Astrocyte of the spinal cord (primary cell): ENCODE measurements at regions not wholly inside any gene's neighbourhood (a gene's known extent, or its start where the extent isn't known, plus 50 kb on each side); places are given as distances from the start of the nearest gene placed in this dataset.

Source experiments
- DNase-seq: peaks from one replicate; pipeline ENCODE4 v3.0.0; 2011; ENCODE audit warnings: low read depth, low spot score
- H3K4me3 ChIP-seq: 2 replicates; pipeline ENCODE4 v1.5.1; 2011; ENCODE audit warnings: low read depth, mild to moderate bottlenecking, low read length, moderate library complexity
- in situ Hi-C: cut with HindIII; loops from 2 replicates; pipeline ENCODE4 v1.10.0; 2017; ENCODE audit warnings: low sequenced_read_pairs
- TF ChIP-seq, protein P1 (sequence below): IDR thresholded peaks from 2 replicates; pipeline ENCODE4 v1.5.1; 2012; ENCODE audit warnings: low read depth, mild to moderate bottlenecking, low read length, inconsistent platforms

DNA sequence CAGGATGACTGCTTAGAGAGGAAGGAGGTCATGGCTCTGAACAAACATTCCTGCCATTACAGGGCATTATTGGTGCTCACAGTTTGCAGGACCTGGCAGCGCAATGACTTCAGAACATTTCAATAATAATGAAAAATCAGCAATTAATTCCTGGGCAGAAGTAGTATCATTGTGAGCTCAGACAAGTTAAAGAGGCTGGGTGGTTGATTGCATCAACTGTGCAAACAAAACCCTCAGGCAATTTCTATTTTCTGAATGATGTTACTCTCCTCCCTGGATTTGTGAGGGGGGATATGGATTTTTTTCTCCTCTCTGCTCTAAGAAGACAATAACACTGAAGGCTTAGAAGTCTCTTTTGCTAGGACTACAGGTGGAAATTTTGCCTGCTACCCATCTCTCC is 168.1 kb upstream of the TACR1 start:
- TF ChIP-seq, protein P1, sequence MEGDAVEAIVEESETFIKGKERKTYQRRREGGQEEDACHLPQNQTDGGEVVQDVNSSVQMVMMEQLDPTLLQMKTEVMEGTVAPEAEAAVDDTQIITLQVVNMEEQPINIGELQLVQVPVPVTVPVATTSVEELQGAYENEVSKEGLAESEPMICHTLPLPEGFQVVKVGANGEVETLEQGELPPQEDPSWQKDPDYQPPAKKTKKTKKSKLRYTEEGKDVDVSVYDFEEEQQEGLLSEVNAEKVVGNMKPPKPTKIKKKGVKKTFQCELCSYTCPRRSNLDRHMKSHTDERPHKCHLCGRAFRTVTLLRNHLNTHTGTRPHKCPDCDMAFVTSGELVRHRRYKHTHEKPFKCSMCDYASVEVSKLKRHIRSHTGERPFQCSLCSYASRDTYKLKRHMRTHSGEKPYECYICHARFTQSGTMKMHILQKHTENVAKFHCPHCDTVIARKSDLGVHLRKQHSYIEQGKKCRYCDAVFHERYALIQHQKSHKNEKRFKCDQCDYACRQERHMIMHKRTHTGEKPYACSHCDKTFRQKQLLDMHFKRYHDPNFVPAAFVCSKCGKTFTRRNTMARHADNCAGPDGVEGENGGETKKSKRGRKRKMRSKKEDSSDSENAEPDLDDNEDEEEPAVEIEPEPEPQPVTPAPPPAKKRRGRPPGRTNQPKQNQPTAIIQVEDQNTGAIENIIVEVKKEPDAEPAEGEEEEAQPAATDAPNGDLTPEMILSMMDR = no peak
- no peak overlapping the region for H3K4me3 ChIP-seq
- in situ Hi-C loops = no loop called here
- DNase-seq = no peak

GRCh38 chr2:75361486-75361885 is 162.2 kb upstream of the TACR1 start:
- DNase-seq = no peak
- TF ChIP-seq, protein P1 = no peak
- no peak overlapping the region for H3K4me3 ChIP-seq
- in situ Hi-C loops = no loop called here

GRCh38 chr2:75360945-75361344 is 161.6 kb upstream of the TACR1 start:
- no peak overlapping the region for H3K4me3 ChIP-seq
- TF ChIP-seq, protein P1 = no peak
- in situ Hi-C loops = no loop called here
- DNase-seq = no peak

DNA sequence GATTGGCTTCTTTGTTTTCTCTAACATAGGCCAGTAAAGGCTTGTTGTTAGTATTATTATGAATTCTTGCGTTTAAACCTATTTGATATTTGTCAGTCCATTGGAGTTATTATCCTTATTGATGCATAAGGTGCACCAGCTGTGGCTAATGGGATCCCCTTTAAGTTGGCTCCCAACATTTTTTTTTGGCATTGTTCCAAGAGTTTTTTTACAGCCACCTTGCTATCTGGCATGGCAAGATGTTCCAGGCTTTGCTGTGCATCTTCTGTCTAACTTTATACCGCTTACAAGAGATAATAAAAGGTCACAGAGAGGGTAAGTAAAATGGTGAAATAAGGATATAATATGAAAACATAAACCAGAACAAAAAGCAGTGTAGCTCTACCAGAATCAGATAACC is 157.5 kb upstream of the TACR1 start:
- DNase-seq = no peak
- H3K4me3 ChIP-seq = no peak overlapping the region
- TF ChIP-seq, protein P1 = no peak
- in situ Hi-C loops = no loop called here

DNA sequence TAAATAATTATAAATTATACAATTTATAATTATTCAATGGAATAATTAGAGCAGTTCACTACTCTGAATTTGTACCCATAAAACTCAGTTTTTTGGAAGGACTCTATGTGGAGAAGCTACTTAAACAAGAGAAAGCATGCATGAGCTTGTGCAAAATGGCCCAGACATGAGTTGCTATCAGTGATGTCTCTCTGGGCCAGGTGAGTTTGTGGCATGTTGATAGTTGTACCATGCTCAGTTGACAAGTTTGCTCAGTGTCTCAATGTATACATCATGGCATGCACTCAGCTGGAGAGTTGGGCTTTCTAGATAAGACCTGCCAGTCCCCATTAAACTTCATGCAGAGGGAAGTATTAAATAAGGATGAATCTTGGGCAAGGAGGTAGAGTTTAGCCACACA is 153.8 kb upstream of the TACR1 start:
- in situ Hi-C loops = no loop called here
- H3K4me3 ChIP-seq = no peak overlapping the region
- no peak for DNase-seq
- TF ChIP-seq, protein P1 = no peak

DNA sequence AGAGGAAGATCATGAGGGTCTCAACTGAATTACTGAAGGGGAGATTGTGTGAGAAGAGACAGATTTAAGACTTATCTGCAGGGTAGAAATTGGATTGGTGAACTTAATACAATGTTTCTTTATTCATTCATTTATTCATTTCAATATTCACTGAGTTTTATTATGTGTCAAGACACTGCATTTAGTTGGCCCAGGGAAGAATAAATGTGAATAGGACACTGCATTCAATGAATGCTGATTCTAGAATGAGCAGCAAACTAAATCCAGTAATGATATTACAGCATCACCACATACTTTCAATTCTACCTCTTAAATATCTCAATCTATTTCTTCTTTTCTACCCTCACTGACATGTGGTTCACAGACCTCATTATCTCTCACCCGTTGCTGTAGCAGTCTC is 149.0 kb upstream of the TACR1 start:
- in situ Hi-C loops = no loop called here
- TF ChIP-seq, protein P1 = no peak
- H3K4me3 ChIP-seq = no peak overlapping the region
- DNase-seq = no peak

DNA sequence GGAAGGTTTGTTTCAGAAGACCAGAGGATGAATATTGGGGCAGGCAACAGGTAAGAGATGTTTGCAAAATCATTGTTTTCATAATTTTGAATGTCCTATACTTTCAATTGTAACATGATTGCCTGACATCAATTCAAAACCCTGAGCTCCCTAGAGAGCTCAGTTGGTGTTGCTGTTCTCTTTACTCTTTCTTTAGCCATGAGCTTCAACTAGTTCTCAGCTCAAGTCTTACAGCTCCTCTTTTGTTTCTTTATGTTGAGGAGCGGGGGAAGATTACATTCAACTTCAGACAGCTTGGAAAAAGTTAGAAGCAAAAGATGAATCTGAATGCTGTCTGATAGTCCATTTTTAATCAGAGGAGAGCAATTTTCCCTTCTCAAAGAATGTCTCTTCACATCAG is 144.8 kb upstream of the TACR1 start:
- DNase-seq = no peak
- TF ChIP-seq, protein P1 = no peak
- in situ Hi-C loops = no loop called here
- no peak overlapping the region for H3K4me3 ChIP-seq
